MG63 (cell line): ENCODE measurements at regions not wholly inside any gene's neighbourhood (a gene's known extent, or its start where the extent isn't known, plus 50 kb on each side); places are given as distances from the start of the nearest gene placed in this dataset.
A peak's percentile ranks its signal among the peaks of the same experiment; 100 is the strongest.

Experiments
- DNase-seq: peaks from one replicate; pipeline ENCODE4 v3.0.0-alpha.2; 2020
- H3K27me3 ChIP-seq: fragments of 250-450 bp; sonication (Bioruptor Pico); 2 replicates; pipeline ENCODE4 v1.5.1; 2020; ENCODE audit warnings: mild to moderate bottlenecking, moderate library complexity
- H3K36me3 ChIP-seq: fragments of 250-450 bp; sonication (Bioruptor Pico); 2 replicates; pipeline ENCODE4 v1.5.1; 2020; ENCODE audit warnings: mild to moderate bottlenecking, moderate library complexity
- H3K4me3 ChIP-seq: fragments of 250-450 bp; sonication (Bioruptor Pico); 2 replicates; pipeline ENCODE4 v1.5.1; 2020; ENCODE audit warnings: mild to moderate bottlenecking, moderate library complexity
- H3K9me3 ChIP-seq: fragments of 250-450 bp; sonication (Bioruptor Pico); 2 replicates; pipeline ENCODE4 v1.5.1; 2020; ENCODE audit warnings: mild to moderate bottlenecking, moderate library complexity

- peak; percentile 28 for DNase-seq
- Histone ChIP-seq H3K36me3 (no peaks in the 10 kb centered on the region), H3K27me3 (no peaks in the 10 kb centered on the region)
These were observed 118.9 kb downstream of the C12orf75 start for GRCh38 chr12:105449431-105449830.

GRCh38 chr12:105451211-105451610, 120.7 kb downstream of the C12orf75 start:
- Histone ChIP-seq H3K36me3 (no peaks in the 10 kb centered on the region), H3K4me3 (no peak overlapping the region), H3K9me3 (no peaks in the 10 kb centered on the region), H3K27me3 (no peaks in the 10 kb centered on the region)
- peak; percentile 7 for DNase-seq

More at GRCh38 chr12:105449431-105449830, 118.9 kb downstream of the C12orf75 start:
- no peaks in the 10 kb centered on the region for H3K9me3 ChIP-seq
- H3K4me3 ChIP-seq, result no peak overlapping the region

- H3K9me3 ChIP-seq, result no peaks in the 10 kb centered on the region
- no peaks in the 10 kb centered on the region for H3K36me3 ChIP-seq
- DNase-seq, result no peak
- H3K4me3 ChIP-seq, result no peak overlapping the region
- H3K27me3 ChIP-seq, result no peaks in the 10 kb centered on the region
These were observed 121.3 kb downstream of the C12orf75 start for GRCh38 chr12:105451798-105452197.

GRCh38 chr12:105453316-105453715, 122.8 kb downstream of the C12orf75 start:
- H3K4me3 ChIP-seq, result no peak overlapping the region
- no peak for DNase-seq
- H3K36me3 ChIP-seq, result no peaks in the 10 kb centered on the region
- no peaks in the 10 kb centered on the region for H3K9me3 ChIP-seq
- no peaks in the 10 kb centered on the region for H3K27me3 ChIP-seq

- H3K9me3 ChIP-seq, result no peaks in the 10 kb centered on the region
These were observed 124.2 kb downstream of the C12orf75 start for GRCh38 chr12:105454688-105455087.

GRCh38 chr12:105455261-105455660, 124.8 kb downstream of the C12orf75 start:
- DNase-seq, result no peak
- no peaks in the 10 kb centered on the region for H3K27me3 ChIP-seq

More at GRCh38 chr12:105454688-105455087, 124.2 kb downstream of the C12orf75 start:
- Histone ChIP-seq H3K27me3 (no peaks in the 10 kb centered on the region), H3K4me3 (no peak overlapping the region), H3K36me3 (no peaks in the 10 kb centered on the region)
- no peak for DNase-seq

GRCh38 chr12:105457026-105457425, 126.5 kb downstream of the C12orf75 start:
- Histone ChIP-seq H3K4me3 (no peak overlapping the region), H3K9me3 (no peaks in the 10 kb centered on the region), H3K27me3 (no peaks in the 10 kb centered on the region), H3K36me3 (no peaks in the 10 kb centered on the region)
- no peak for DNase-seq

More at GRCh38 chr12:105455261-105455660, 124.8 kb downstream of the C12orf75 start:
- H3K9me3 ChIP-seq, result no peaks in the 10 kb centered on the region
- no peaks in the 10 kb centered on the region for H3K36me3 ChIP-seq
- no peak overlapping the region for H3K4me3 ChIP-seq

GRCh38 chr12:105459760-105460330, 129.4 kb downstream of the C12orf75 start:
- DNase-seq, result no peak
- H3K36me3 ChIP-seq, result no peaks in the 10 kb centered on the region
- no peaks in the 10 kb centered on the region for H3K27me3 ChIP-seq
- H3K9me3 ChIP-seq, result no peaks in the 10 kb centered on the region
- no peak overlapping the region for H3K4me3 ChIP-seq

GRCh38 chr12:105461271-105461943, 130.9 kb downstream of the C12orf75 start:
- H3K9me3 ChIP-seq, result no peaks in the 10 kb centered on the region
- no peaks in the 10 kb centered on the region for H3K36me3 ChIP-seq
- DNase-seq, result no peak
- H3K27me3 ChIP-seq, result no peaks in the 10 kb centered on the region
- no peak overlapping the region for H3K4me3 ChIP-seq

GRCh38 chr12:105461944-105462762, 131.7 kb downstream of the C12orf75 start:
- Histone ChIP-seq H3K27me3 (no peaks in the 10 kb centered on the region), H3K9me3 (no peaks in the 10 kb centered on the region), H3K36me3 (no peaks in the 10 kb centered on the region), H3K4me3 (no peak overlapping the region)
- DNase-seq, result no peak

- H3K9me3 ChIP-seq, result no peaks in the 10 kb centered on the region
- H3K36me3 ChIP-seq, result no peaks in the 10 kb centered on the region
- H3K4me3 ChIP-seq, result no peak overlapping the region
- H3K27me3 ChIP-seq, result no peaks in the 10 kb centered on the region
- DNase-seq, result no peak
These were observed 132.3 kb downstream of the C12orf75 start for GRCh38 chr12:105462831-105463230.

GRCh38 chr12:105464406-105464805, 133.9 kb downstream of the C12orf75 start:
- H3K36me3 ChIP-seq, result no peaks in the 10 kb centered on the region
- no peak for DNase-seq
- H3K9me3 ChIP-seq, result no peaks in the 10 kb centered on the region
- H3K4me3 ChIP-seq, result no peak overlapping the region
- no peaks in the 10 kb centered on the region for H3K27me3 ChIP-seq

- H3K4me3 ChIP-seq, result no peak overlapping the region
- no peak for DNase-seq
- no peaks in the 10 kb centered on the region for H3K9me3 ChIP-seq
- no peaks in the 10 kb centered on the region for H3K36me3 ChIP-seq
- H3K27me3 ChIP-seq, result no peaks in the 10 kb centered on the region
These were observed 135.9 kb downstream of the C12orf75 start for GRCh38 chr12:105466231-105466900.

- Histone ChIP-seq H3K4me3 (no peak overlapping the region), H3K27me3 (no peaks in the 10 kb centered on the region), H3K36me3 (no peaks in the 10 kb centered on the region), H3K9me3 (no peaks in the 10 kb centered on the region)
- DNase-seq, result no peak
These were observed 136.6 kb downstream of the C12orf75 start for GRCh38 chr12:105466901-105467598.

- no peak for DNase-seq
- H3K9me3 ChIP-seq, result no peaks in the 10 kb centered on the region
- no peak overlapping the region for H3K4me3 ChIP-seq
- no peaks in the 10 kb centered on the region for H3K36me3 ChIP-seq
- H3K27me3 ChIP-seq, result no peaks in the 10 kb centered on the region
These were observed 137.3 kb downstream of the C12orf75 start for GRCh38 chr12:105467710-105468366.

GRCh38 chr12:105468464-105468863, 138.0 kb downstream of the C12orf75 start:
- no peak overlapping the region for H3K4me3 ChIP-seq
- DNase-seq, result no peak
- H3K9me3 ChIP-seq, result no peaks in the 10 kb centered on the region
- no peaks in the 10 kb centered on the region for H3K27me3 ChIP-seq
- no peaks in the 10 kb centered on the region for H3K36me3 ChIP-seq
